ENCODE measurements at regions not wholly inside any gene's neighbourhood (a gene's known extent, or its start where the extent isn't known, plus 50 kb on each side); places are given as distances from the start of the nearest gene placed in this dataset.

- TF ChIP-seq CTCF (IDR thresholded peaks at IDR 0.05; ENCODE audit: control extremely low read depth in 1 of 3, insufficient read depth in 1 of 3, low read depth in 1 of 3, low read length in 3 of 3) = no peak
- TF ChIP-seq NRF1 (IDR thresholded peaks at IDR 0.05; ENCODE audit: low read depth, low read length) = no peak
- no peak for TF ChIP-seq TAF7 (optimal IDR thresholded peaks at IDR 0.05; ENCODE audit: borderline replicate concordance, low read depth, low read length)
Measured at GRCh38 chr19:31553846-31554215, 204.6 kb upstream of the TSHZ3 start (continued).
